K562 (cell line): ENCODE measurements at regions not wholly inside any gene's neighbourhood (a gene's known extent, or its start where the extent isn't known, plus 50 kb on each side); places are given as distances from the start of the nearest gene placed in this dataset.

Experiments
- MGA ChIP-seq: fragments of 450-650 bp; IDR thresholded peaks from 2 replicates; pipeline ENCODE4 v1.6.1; 2016; ENCODE audit warnings: mild to moderate bottlenecking, moderate library complexity
- SOX6 ChIP-seq: fragments of 450-650 bp; IDR thresholded peaks from 2 replicates; pipeline ENCODE4 v1.6.1; 2014; ENCODE audit warnings: mild to moderate bottlenecking
- WHSC1 ChIP-seq: IDR thresholded peaks from one replicate; pipeline ENCODE4 v1.6.1; 2012; ENCODE audit warnings: low read length, control low read depth, inconsistent platforms
- ZNF699 ChIP-seq: fragments of 250-450 bp; sonication (Bioruptor Pico); IDR thresholded peaks from 2 replicates; pipeline ENCODE4 v1.8.0; 2021; ENCODE audit warnings: mild to moderate bottlenecking, moderate library complexity; ENCODE audit not compliant: insufficient replicate concordance
- TF ChIP-seq, protein P1 (sequence below), 2 experiments: fragments of 450-650 bp; IDR thresholded peaks; 2 replicates each; pipeline ENCODE4 v1.6.1; 2016; ENCODE audit warnings: mild to moderate bottlenecking in 2 of 2, borderline replicate concordance in 1 of 2, low read depth in 1 of 2, moderate library complexity in 1 of 2

DNA sequence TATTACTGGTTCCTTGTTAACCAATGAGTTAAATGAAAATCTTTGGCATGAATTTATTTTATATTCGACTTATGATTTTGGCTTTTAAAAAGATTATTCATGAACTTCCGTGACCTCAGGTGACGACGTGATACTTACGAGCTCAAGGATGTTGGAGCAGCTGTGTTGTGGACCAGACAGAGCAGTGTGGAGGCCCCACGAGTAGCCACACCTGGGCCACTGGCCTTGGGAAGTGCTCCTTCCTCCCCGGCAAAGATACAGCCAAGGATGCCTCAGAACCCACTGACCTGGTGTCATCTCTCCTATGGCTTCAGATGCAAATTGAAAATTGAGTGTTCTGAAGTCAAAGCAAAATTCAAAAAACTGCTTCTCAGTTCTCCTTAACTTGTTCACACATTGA is 147.5 kb upstream of the PPP2R2D start (continued):
- TF ChIP-seq, protein P1, sequence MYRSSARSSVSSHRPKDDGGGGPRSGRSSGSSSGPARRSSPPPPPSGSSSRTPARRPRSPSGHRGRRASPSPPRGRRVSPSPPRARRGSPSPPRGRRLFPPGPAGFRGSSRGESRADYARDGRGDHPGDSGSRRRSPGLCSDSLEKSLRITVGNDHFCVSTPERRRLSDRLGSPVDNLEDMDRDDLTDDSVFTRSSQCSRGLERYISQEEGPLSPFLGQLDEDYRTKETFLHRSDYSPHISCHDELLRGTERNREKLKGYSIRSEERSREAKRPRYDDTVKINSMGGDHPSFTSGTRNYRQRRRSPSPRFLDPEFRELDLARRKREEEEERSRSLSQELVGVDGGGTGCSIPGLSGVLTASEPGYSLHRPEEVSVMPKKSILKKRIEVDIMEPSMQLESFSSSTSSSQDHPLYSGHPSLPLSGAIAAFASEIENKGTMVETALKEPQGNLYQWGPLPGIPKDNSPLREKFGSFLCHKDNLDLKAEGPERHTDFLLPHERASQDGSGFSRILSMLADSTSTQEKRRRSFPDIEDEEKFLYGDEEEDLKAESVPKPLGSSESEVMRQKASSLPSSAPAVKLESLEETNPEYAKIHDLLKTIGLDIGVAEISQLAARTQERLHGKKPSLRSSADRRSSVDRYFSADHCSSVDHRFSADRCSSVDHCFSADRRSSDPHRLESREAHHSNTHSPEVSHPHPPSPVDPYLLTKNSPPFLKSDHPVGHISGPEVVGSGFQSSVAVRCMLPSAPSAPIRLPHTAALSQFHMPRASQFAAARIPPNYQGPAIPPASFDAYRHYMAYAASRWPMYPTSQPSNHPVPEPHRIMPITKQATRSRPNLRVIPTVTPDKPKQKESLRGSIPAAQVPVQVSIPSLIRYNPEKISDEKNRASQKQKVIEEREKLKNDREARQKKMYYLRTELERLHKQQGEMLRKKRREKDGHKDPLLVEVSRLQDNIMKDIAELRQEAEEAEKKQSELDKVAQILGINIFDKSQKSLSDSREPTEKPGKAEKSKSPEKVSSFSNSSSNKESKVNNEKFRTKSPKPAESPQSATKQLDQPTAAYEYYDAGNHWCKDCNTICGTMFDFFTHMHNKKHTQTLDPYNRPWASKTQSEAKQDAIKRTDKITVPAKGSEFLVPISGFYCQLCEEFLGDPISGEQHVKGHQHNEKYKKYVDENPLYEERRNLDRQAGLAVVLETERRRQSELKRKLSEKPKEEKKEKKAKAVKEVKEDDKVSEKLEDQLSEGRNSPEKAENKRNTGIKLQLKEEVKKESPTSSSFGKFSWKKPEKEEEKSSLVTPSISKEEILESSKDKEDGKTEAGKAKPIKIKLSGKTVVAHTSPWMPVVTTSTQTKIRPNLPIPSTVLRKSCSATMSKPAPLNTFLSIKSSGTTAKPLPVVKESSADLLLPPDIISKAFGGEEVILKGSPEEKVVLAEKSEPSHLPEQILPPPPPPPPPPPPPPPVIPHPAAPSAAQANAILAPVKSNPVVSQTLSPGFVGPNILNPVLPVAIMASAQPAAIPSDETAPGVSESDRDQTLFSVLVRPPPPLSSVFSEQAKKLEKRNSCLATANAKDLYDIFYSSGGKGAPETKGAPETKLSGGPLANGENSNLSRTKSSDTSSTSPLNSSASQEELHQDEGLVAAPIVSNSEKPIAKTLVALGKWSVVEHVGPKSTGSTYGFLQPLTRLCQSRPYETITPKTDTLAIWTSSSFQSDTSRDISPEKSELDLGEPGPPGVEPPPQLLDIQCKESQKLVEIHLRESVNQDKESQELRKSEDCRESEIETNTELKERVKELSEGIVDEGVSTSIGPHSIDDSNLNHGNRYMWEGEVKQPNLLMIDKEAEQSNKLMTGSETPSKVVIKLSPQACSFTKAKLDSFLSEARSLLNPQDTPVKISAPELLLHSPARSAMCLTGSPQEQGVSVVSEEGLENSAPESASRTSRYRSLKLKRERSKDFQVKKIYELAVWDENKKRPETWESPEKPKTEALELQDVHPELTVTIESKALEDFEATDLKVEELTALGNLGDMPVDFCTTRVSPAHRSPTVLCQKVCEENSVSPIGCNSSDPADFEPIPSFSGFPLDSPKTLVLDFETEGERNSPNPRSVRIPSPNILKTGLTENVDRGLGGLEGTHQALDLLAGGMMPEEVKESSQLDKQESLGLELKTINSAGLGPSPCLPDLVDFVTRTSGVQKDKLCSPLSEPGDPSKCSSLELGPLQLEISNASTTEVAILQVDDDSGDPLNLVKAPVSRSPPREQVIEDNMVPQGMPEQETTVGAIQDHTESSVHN (IDR thresholded peaks at IDR 0.05; ENCODE audit: borderline replicate concordance in 1 of 2, low read depth in 1 of 2): no peak
- TF ChIP-seq SOX6: no peak
- TF ChIP-seq WHSC1: no peak
- no peak for TF ChIP-seq ZNF699
- TF ChIP-seq MGA: no peak
